ENCODE measurements at regions not wholly inside any gene's neighbourhood (a gene's known extent, or its start where the extent isn't known, plus 50 kb on each side); places are given as distances from the start of the nearest gene placed in this dataset.

DNA sequence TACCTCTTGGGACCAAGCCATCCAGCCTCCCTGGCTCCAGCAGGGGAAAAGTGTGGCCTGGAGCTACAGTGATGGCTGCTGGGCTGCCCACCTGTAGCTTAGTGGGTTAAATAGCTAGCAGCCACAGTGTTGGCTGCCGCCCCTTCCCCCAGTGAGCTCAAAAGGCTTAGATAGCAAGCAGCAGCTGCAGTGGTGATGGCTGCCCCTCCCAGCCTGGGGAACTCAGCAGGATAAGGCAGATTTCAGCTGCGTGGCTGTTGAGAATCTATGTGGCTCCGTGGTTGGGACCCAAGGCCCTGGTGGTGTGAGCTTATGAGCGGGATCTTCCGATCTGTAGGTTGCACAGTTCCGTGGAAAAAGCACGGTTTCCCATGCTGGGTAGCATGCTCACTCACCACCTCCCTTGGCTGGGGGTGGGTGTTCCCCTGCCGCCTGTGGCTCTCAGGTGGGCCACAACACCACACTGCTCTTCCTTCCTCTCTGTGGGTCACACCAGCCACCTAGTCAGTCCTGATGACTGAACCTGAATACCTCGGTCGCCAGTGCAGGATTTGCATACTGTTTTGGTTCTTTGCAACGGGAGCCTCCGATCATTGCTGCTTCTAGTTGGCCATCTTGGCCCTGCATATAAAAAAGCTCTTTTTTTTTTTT lies 946.5 kb upstream of the FAM98A start:
- TF ChIP-seq, protein P1, sequence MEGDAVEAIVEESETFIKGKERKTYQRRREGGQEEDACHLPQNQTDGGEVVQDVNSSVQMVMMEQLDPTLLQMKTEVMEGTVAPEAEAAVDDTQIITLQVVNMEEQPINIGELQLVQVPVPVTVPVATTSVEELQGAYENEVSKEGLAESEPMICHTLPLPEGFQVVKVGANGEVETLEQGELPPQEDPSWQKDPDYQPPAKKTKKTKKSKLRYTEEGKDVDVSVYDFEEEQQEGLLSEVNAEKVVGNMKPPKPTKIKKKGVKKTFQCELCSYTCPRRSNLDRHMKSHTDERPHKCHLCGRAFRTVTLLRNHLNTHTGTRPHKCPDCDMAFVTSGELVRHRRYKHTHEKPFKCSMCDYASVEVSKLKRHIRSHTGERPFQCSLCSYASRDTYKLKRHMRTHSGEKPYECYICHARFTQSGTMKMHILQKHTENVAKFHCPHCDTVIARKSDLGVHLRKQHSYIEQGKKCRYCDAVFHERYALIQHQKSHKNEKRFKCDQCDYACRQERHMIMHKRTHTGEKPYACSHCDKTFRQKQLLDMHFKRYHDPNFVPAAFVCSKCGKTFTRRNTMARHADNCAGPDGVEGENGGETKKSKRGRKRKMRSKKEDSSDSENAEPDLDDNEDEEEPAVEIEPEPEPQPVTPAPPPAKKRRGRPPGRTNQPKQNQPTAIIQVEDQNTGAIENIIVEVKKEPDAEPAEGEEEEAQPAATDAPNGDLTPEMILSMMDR (IDR thresholded peaks at IDR 0.05): no peak
- TF ChIP-seq POLR2A (IDR thresholded peaks at IDR 0.05) (no peak), EP300 (IDR thresholded peaks at IDR 0.05) (no peak)

All from tibial nerve (tissue), 4 donors.